K562 (cell line): ENCODE measurements at regions not wholly inside any gene's neighbourhood (a gene's known extent, or its start where the extent isn't known, plus 50 kb on each side); places are given as distances from the start of the nearest gene placed in this dataset.

Experiments
- ATAC-seq: fragments of 200-7000 bp; cut with Tn5 transposase; 3 replicates; pipeline ENCODE4 v1.9.1; 2020; ENCODE audit warnings: moderate library complexity
- BruUV-seq: library from RNA; stranded (reverse); fragments of 400-500 nt; replicated peaks from 2 replicates; lab custom pipeline; 2021; lab: Mats Ljungman, UMichigan
- CTCF ChIA-PET: fragments of 300-600 bp; formaldehyde crosslinking; extraction: SDS; loops from one replicate; lab custom pipeline; 2021; ENCODE audit warnings: low intra/inter-chr PET ratio; lab: Yijun Ruan, JAX
- POLR2A ChIA-PET: fragments of 300-600, 350-650 bp; sonication (Branson Sonifier 250); formaldehyde crosslinking; extraction: SDS; loops from one replicate; lab custom pipeline; 2021; ENCODE audit warnings: antibody characterized with exemption, inconsistent platforms; lab: Yijun Ruan, JAX
- DNase-seq, 4 experiments: peaks; one replicate each; pipeline versions ENCODE4 v3.0.0 to v3.0.0-alpha.2; 2011 to 2018; ENCODE audit warnings: low spot score in 3 of 4, mixed read lengths in 3 of 4; ENCODE audit errors: extremely low read depth in 1 of 4
- FAIRE-seq: peaks from 2 replicates; lab custom pipeline; 2011; peaks lifted over from hg19 to GRCh38; lab: Jason Lieb, UNC
- H2AFZ ChIP-seq: 2 replicates; pipeline ENCODE4 v1.6.0; 2011; ENCODE audit warnings: low read depth, low read length, control low read depth, inconsistent platforms
- H3K27ac ChIP-seq: fragments of 200-600 bp; 3 replicates; pipeline ENCODE4 v1.8.0; 2011; ENCODE audit warnings: low read depth, mild to moderate bottlenecking, control low read depth, inconsistent platforms, low read length, moderate library complexity, mixed read lengths; ENCODE audit errors: extremely low read depth
- H3K27me3 ChIP-seq, 2 experiments: fragments of 300-600 bp in 1 of 2; 2 replicates in 1 of 2; 3 replicates in 1 of 2; pipeline versions ENCODE4 v1.6.0 to v1.8.0; 2011; ENCODE audit warnings: inconsistent platforms in 2 of 2, low read length in 2 of 2, mild to moderate bottlenecking in 1 of 2, mixed read lengths in 1 of 2, moderate library complexity in 1 of 2; ENCODE audit not compliant: control insufficient read depth in 2 of 2, insufficient read depth in 2 of 2
- H3K36me3 ChIP-seq: fragments of 300-600 bp; 3 replicates; pipeline ENCODE4 v1.8.0; 2011; ENCODE audit warnings: mild to moderate bottlenecking, low read length, inconsistent platforms; ENCODE audit not compliant: control insufficient read depth, insufficient read depth
- H3K4me1 ChIP-seq, 2 experiments: fragments of 200-600 bp in 1 of 2; replicated peaks in 1 of 2; 2 replicates in 1 of 2; 3 replicates in 1 of 2; pipeline versions ENCODE4 v1.5.1 to v1.8.0; 2011; ENCODE audit warnings: inconsistent platforms in 2 of 2, low read length in 2 of 2, mild to moderate bottlenecking in 1 of 2, mixed read lengths in 1 of 2, moderate library complexity in 1 of 2; ENCODE audit not compliant: control insufficient read depth in 2 of 2, insufficient read depth in 2 of 2
- H3K4me2 ChIP-seq: 2 replicates; pipeline ENCODE4 v1.6.1; 2011; ENCODE audit warnings: low read length, control low read depth, inconsistent platforms, mixed read lengths; ENCODE audit not compliant: insufficient read depth
- H3K4me3 ChIP-seq: fragments of 200-600 bp; sonication (generic), shearing (Covaris generic); 2 replicates; pipeline ENCODE4 v1.5.1; 2016; ENCODE audit warnings: control low read depth, inconsistent platforms
- H3K79me2 ChIP-seq: fragments of 200-600 bp; 3 replicates; pipeline ENCODE4 v1.8.0; 2011; ENCODE audit warnings: low read length, inconsistent platforms; ENCODE audit not compliant: control insufficient read depth, insufficient read depth
- H3K9ac ChIP-seq, 2 experiments: 2 replicates each; pipeline versions ENCODE4 v1.6.0 to v1.6.1; 2011; ENCODE audit warnings: low read depth in 2 of 2, low read length in 2 of 2, control low read depth in 1 of 2, inconsistent platforms in 1 of 2, mild to moderate bottlenecking in 1 of 2, mixed read lengths in 1 of 2; ENCODE audit not compliant: insufficient read depth in 1 of 2
- H3K9me1 ChIP-seq: one replicate; pipeline ENCODE4 v1.6.0; 2011; ENCODE audit warnings: inconsistent platforms, mild to moderate bottlenecking, low read length, moderate library complexity; ENCODE audit not compliant: control insufficient read depth, insufficient read depth
- H3K9me3 ChIP-seq: replicated peaks from 2 replicates; pipeline ENCODE4 v1.5.1; 2011; ENCODE audit warnings: low read depth, low read length, inconsistent platforms; ENCODE audit not compliant: control insufficient read depth, insufficient read depth
- H4K20me1 ChIP-seq: replicated peaks from 2 replicates; pipeline ENCODE4 v1.6.1; 2011; ENCODE audit warnings: low read length, inconsistent platforms, mixed read lengths; ENCODE audit not compliant: control insufficient read depth, insufficient read depth
- CHD1 ChIP-seq: fragments of 200-600 bp; sonication (generic); IDR thresholded peaks from one replicate; pipeline ENCODE4 v1.6.1; 2012; ENCODE audit warnings: mild to moderate bottlenecking, moderate library complexity, low read length, inconsistent platforms
- CXXC5 ChIP-seq: fragments of 250-450 bp; sonication (Bioruptor Pico); IDR thresholded peaks from 2 replicates; pipeline ENCODE4 v1.8.0; 2022; ENCODE audit warnings: inconsistent platforms, mild to moderate bottlenecking, moderate library complexity
- E4F1 ChIP-seq: fragments of 250-450 bp; sonication (Bioruptor Pico); IDR thresholded peaks from 2 replicates; pipeline ENCODE4 v1.5.0; 2021; ENCODE audit warnings: mild to moderate bottlenecking, borderline replicate concordance
- LARP7 ChIP-seq: fragments of 450-650 bp; IDR thresholded peaks from 2 replicates; pipeline ENCODE4 v1.6.1; 2016
- PHTF2 ChIP-seq: fragments of 250-450 bp; sonication (Bioruptor Pico); IDR thresholded peaks from 2 replicates; pipeline ENCODE4 v1.5.0; 2021; ENCODE audit warnings: mild to moderate bottlenecking
- RERE ChIP-seq: sonication (generic); formaldehyde crosslinking; IDR thresholded peaks from 2 replicates; pipeline ENCODE4 v1.8.0; 2023; ENCODE audit warnings: missing genetic modification reagents, mild to moderate bottlenecking, borderline replicate concordance
- TFAM ChIP-seq: fragments of 250-450 bp; sonication (Bioruptor Pico); conservative IDR thresholded peaks from 2 replicates; pipeline ENCODE4 v1.5.0; 2021; ENCODE audit warnings: mild to moderate bottlenecking, moderate library complexity
- ZC3H4 ChIP-seq: sonication (generic); formaldehyde crosslinking; IDR thresholded peaks from 2 replicates; pipeline ENCODE4 v1.9.0; 2021; ENCODE audit warnings: missing genetic modification reagents, borderline replicate concordance
- ZNF589 ChIP-seq: fragments of 200-800 bp; sonication (Bioruptor generic); IDR thresholded peaks from 2 replicates; pipeline ENCODE4 v1.6.1; 2016; ENCODE audit warnings: low read depth, missing genetic modification characterization, missing compliant biosample characterization
- ZNF766 ChIP-seq: fragments of 200-800 bp; sonication (Bioruptor generic); conservative IDR thresholded peaks from 2 replicates; pipeline ENCODE4 v1.6.1; 2016; ENCODE audit warnings: missing genetic modification characterization, missing compliant biosample characterization
- in situ Hi-C: fragments of 300-500 bp; cut with MboI; formaldehyde crosslinking; loops from 4 replicates; pipeline ENCODE4 v1.15.0; 2018; ENCODE audit warnings: inconsistent platforms, mixed read lengths
- intact Hi-C: fragments of 100-400 bp; cut with micrococcal nuclease; formaldehyde crosslinking; loops from 2 replicates; pipeline ENCODE4 v1.14.2; 2022
- TF ChIP-seq, protein P1 (sequence below): IDR thresholded peaks from 3 replicates; pipeline ENCODE4 v1.6.1; 2011; ENCODE audit warnings: borderline replicate concordance, mild to moderate bottlenecking, moderate library complexity; ENCODE audit not compliant: insufficient read length; ENCODE audit errors: extremely low read depth

- TF ChIP-seq, protein P1, sequence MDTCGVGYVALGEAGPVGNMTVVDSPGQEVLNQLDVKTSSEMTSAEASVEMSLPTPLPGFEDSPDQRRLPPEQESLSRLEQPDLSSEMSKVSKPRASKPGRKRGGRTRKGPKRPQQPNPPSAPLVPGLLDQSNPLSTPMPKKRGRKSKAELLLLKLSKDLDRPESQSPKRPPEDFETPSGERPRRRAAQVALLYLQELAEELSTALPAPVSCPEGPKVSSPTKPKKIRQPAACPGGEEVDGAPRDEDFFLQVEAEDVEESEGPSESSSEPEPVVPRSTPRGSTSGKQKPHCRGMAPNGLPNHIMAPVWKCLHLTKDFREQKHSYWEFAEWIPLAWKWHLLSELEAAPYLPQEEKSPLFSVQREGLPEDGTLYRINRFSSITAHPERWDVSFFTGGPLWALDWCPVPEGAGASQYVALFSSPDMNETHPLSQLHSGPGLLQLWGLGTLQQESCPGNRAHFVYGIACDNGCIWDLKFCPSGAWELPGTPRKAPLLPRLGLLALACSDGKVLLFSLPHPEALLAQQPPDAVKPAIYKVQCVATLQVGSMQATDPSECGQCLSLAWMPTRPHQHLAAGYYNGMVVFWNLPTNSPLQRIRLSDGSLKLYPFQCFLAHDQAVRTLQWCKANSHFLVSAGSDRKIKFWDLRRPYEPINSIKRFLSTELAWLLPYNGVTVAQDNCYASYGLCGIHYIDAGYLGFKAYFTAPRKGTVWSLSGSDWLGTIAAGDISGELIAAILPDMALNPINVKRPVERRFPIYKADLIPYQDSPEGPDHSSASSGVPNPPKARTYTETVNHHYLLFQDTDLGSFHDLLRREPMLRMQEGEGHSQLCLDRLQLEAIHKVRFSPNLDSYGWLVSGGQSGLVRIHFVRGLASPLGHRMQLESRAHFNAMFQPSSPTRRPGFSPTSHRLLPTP, result no peak
These were observed 281.8 kb downstream of the DLEU7 start (continued) for GRCh38 chr13:50561739-50562138.

DNA sequence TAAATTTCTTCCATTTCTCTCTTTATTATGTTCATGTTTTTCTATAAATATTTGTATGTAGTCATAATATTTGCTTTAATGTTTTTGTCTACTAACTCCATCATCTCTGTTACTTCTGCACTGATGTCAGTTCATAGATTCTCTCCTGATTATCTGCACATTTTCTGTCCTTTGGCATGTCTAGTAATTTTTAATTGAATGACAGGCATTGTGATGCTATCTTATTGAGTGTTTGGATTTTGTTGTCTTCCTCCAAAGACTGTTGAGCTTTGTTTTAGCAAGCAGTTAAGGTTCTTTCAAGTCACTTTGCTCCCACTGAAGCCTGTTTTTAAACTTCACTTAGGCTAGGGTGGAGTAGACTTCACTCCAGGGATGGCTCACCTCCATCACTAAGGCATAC lies 276.8 kb downstream of the DLEU7 start:
- no peaks in the 10 kb centered on the region for H4K20me1 ChIP-seq
- no peaks in the 10 kb centered on the region for H3K36me3 ChIP-seq
- intact Hi-C loops, result no loop called here
- in situ Hi-C loops, result no loop called here
- CTCF ChIA-PET, result no interaction called here
- DNase-seq, result no peak
- no TSS peak for BruUV-seq
- no peaks in the 10 kb centered on the region for H3K79me2 ChIP-seq
- POLR2A ChIA-PET, result no interaction called here
- H3K9ac ChIP-seq, result no peak overlapping the region
- no peak overlapping the region for H3K27ac ChIP-seq
- no peaks in the 10 kb centered on the region for H3K9me3 ChIP-seq
- H3K27me3 ChIP-seq, result no peaks in the 10 kb centered on the region
- H3K4me2 ChIP-seq, result no peak overlapping the region
- H2AFZ ChIP-seq, result no peak overlapping the region
- no peak for ATAC-seq
- H3K9me1 ChIP-seq, result no peaks in the 10 kb centered on the region
- H3K4me1 ChIP-seq, result no peaks in the 10 kb centered on the region; a peak in 1 of 5 replicates
- no peak overlapping the region for H3K4me3 ChIP-seq
- no peak for FAIRE-seq
- TF ChIP-seq RERE (no peak), CXXC5 (CRISPR knock-in tag) (no peak), ZC3H4 (no peak), LARP7 (no peak), PHTF2 (CRISPR knock-in tag) (no peak), E4F1 (CRISPR knock-in tag) (no peak), TFAM (CRISPR knock-in tag) (no peak), ZNF766 (CRISPR knock-in tag) (no peak), CHD1 (no peak), ZNF589 (CRISPR knock-in tag) (no peak)
